ENCODE measurements at regions not wholly inside any gene's neighbourhood (a gene's known extent, or its start where the extent isn't known, plus 50 kb on each side); places are given as distances from the start of the nearest gene placed in this dataset.

DNA sequence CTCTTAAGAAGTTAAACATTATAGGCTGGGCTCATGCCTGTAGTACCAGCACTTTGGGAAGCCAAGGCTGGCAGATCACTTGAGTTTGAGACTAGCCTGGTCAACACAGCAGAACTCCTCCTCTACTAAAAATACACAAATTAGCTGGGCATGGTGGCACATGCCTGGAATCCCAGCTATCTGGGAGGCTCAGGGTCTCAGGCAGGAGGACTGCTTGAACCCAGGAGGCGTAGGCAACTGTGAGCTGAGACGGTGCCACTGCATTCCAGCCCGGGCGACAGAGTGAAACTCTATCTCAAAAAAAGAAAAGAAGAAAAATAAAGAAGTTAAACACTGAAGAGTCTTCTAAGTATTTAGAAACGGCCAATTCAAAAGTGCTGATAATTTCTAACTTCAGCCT, 164.3 kb upstream of the GALNTL6 start:
- ATAC-seq: no peak
- Histone ChIP-seq H3K36me3 (ENCODE audit: control insufficient read depth in 1 of 2, insufficient read depth in 2 of 2, low read length in 2 of 2) (no peaks in the 10 kb centered on the region), H3K27me3 (ENCODE audit: insufficient read depth, low read length) (no peaks in the 10 kb centered on the region), H3K79me2 (ENCODE audit: insufficient read depth, low read length) (no peaks in the 10 kb centered on the region), H2AFZ (ENCODE audit: low read depth, low read length, poor library complexity, severe bottlenecking) (peak overlapping the region; percentile 45), H4K20me1 (ENCODE audit: insufficient read depth) (no peaks in the 10 kb centered on the region), H3K9ac (ENCODE audit: low read length) (no peak overlapping the region), H3K4me1 (ENCODE audit: control insufficient read depth in 1 of 2, insufficient read depth in 2 of 2, low read length in 2 of 2) (no peaks in the 10 kb centered on the region), H3K4me2 (ENCODE audit: low read length) (no peak overlapping the region), H3K9me2 (ENCODE audit: insufficient read depth) (no peaks in the 10 kb centered on the region), H3K27ac (ENCODE audit: low read depth, low read length) (no peak overlapping the region), H3K9me3 (ENCODE audit: control insufficient read depth in 1 of 2, insufficient read depth in 1 of 2, low read depth in 1 of 2, low read length in 2 of 2) (no peaks in the 10 kb centered on the region), H3K4me3 (replicated peaks in 1 of 2; ENCODE audit: low read depth in 1 of 2, low read length in 2 of 2) (no peak overlapping the region)
- no TSS peak for BruUV-seq (replicated peaks)
- RAD21 ChIA-PET (ENCODE audit: low non-redundant PET in 1 of 2, low total read pairs in 2 of 2, uncharacterized antibody in 2 of 2, unreplicated experiment in 2 of 2): no interaction called here
- no peak for DNase-seq (ENCODE audit: low read depth, low spot score)
- intact Hi-C loops (cut with micrococcal nuclease): no loop called here
- CTCF ChIA-PET: no interaction called here
- POLR2A ChIA-PET: no interaction called here
- TF ChIP-seq, protein P1, sequence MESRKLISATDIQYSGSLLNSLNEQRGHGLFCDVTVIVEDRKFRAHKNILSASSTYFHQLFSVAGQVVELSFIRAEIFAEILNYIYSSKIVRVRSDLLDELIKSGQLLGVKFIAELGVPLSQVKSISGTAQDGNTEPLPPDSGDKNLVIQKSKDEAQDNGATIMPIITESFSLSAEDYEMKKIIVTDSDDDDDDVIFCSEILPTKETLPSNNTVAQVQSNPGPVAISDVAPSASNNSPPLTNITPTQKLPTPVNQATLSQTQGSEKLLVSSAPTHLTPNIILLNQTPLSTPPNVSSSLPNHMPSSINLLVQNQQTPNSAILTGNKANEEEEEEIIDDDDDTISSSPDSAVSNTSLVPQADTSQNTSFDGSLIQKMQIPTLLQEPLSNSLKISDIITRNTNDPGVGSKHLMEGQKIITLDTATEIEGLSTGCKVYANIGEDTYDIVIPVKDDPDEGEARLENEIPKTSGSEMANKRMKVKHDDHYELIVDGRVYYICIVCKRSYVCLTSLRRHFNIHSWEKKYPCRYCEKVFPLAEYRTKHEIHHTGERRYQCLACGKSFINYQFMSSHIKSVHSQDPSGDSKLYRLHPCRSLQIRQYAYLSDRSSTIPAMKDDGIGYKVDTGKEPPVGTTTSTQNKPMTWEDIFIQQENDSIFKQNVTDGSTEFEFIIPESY (IDR thresholded peaks at IDR 0.05; ENCODE audit: extremely low read depth, insufficient replicate concordance, low read length): no peak
- TF ChIP-seq, protein P2, sequence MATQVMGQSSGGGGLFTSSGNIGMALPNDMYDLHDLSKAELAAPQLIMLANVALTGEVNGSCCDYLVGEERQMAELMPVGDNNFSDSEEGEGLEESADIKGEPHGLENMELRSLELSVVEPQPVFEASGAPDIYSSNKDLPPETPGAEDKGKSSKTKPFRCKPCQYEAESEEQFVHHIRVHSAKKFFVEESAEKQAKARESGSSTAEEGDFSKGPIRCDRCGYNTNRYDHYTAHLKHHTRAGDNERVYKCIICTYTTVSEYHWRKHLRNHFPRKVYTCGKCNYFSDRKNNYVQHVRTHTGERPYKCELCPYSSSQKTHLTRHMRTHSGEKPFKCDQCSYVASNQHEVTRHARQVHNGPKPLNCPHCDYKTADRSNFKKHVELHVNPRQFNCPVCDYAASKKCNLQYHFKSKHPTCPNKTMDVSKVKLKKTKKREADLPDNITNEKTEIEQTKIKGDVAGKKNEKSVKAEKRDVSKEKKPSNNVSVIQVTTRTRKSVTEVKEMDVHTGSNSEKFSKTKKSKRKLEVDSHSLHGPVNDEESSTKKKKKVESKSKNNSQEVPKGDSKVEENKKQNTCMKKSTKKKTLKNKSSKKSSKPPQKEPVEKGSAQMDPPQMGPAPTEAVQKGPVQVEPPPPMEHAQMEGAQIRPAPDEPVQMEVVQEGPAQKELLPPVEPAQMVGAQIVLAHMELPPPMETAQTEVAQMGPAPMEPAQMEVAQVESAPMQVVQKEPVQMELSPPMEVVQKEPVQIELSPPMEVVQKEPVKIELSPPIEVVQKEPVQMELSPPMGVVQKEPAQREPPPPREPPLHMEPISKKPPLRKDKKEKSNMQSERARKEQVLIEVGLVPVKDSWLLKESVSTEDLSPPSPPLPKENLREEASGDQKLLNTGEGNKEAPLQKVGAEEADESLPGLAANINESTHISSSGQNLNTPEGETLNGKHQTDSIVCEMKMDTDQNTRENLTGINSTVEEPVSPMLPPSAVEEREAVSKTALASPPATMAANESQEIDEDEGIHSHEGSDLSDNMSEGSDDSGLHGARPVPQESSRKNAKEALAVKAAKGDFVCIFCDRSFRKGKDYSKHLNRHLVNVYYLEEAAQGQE (IDR thresholded peaks at IDR 0.05; ENCODE audit: low read depth): no peak
- TF ChIP-seq ATF3 (IDR thresholded peaks at IDR 0.05) (no peak), POLR2AphosphoS5 (IDR thresholded peaks at IDR 0.05; ENCODE audit: low read depth, low read length) (no peak), JUND (IDR thresholded peaks at IDR 0.05) (no peak)
